Astrocyte (in vitro differentiated cells and primary cell): ENCODE measurements at regions not wholly inside any gene's neighbourhood (a gene's known extent, or its start where the extent isn't known, plus 50 kb on each side); places are given as distances from the start of the nearest gene placed in this dataset.
"Not testable (repeated sequence)": the region's sequence is repeated elsewhere in the genome, so short reads cannot be mapped to it uniquely, and the experiment has no call there.

Source experiments
- DNase-seq: peaks from one replicate; pipeline ENCODE4 v3.0.0-alpha.2; 2010; ENCODE audit warnings: low read depth
- FAIRE-seq: peaks from 2 replicates; lab custom pipeline; 2011; peaks lifted over from hg19 to GRCh38; lab: Jason Lieb, UNC
- H2AFZ ChIP-seq: 2 replicates; pipeline ENCODE4 v1.6.0; 2012; ENCODE audit warnings: low read depth, low read length, inconsistent platforms
- H3K27ac ChIP-seq: 2 replicates; pipeline ENCODE4 v1.5.1; 2011; ENCODE audit warnings: low read depth, low read length, inconsistent platforms
- H3K27me3 ChIP-seq: 2 replicates; pipeline ENCODE4 v1.6.0; 2011; ENCODE audit warnings: low read length, inconsistent platforms; ENCODE audit not compliant: insufficient read depth
- H3K36me3 ChIP-seq: 2 replicates; pipeline ENCODE4 v1.5.1; 2011; ENCODE audit warnings: low read length, inconsistent platforms; ENCODE audit not compliant: insufficient read depth
- H3K4me1 ChIP-seq: 2 replicates; pipeline ENCODE4 v1.5.1; 2011; ENCODE audit warnings: low read length, inconsistent platforms; ENCODE audit not compliant: insufficient read depth
- H3K4me2 ChIP-seq: 2 replicates; pipeline ENCODE4 v1.6.0; 2012; ENCODE audit warnings: low read length, inconsistent platforms
- H3K4me3 ChIP-seq: 2 replicates; pipeline ENCODE4 v1.5.1; 2011; ENCODE audit warnings: low read depth, mild to moderate bottlenecking, low read length, inconsistent platforms; ENCODE audit not compliant: insufficient read depth
- H3K79me2 ChIP-seq: 2 replicates; pipeline ENCODE4 v1.6.0; 2012; ENCODE audit warnings: mild to moderate bottlenecking, low read length, inconsistent platforms; ENCODE audit not compliant: insufficient read depth
- H3K9ac ChIP-seq: 2 replicates; pipeline ENCODE4 v1.6.0; 2012; ENCODE audit warnings: mild to moderate bottlenecking, low read length, inconsistent platforms
- H3K9me3 ChIP-seq: 2 replicates; pipeline ENCODE4 v1.5.1; 2012; ENCODE audit warnings: low read depth, mild to moderate bottlenecking, low read length, inconsistent platforms; ENCODE audit not compliant: insufficient read depth
- H4K20me1 ChIP-seq: 2 replicates; pipeline ENCODE4 v1.6.0; 2012; ENCODE audit warnings: low read length, inconsistent platforms; ENCODE audit not compliant: insufficient read depth
- H3K27ac Mint-ChIP-seq: one replicate; pipeline ENCODE4 v1.8.0; 2021; ENCODE audit warnings: mild to moderate bottlenecking, mixed read lengths; ENCODE audit not compliant: unreplicated experiment
- H3K27me3 Mint-ChIP-seq: one replicate; pipeline ENCODE4 v1.8.0; 2021; ENCODE audit warnings: low read depth, mixed read lengths; ENCODE audit not compliant: unreplicated experiment
- H3K36me3 Mint-ChIP-seq: one replicate; pipeline ENCODE4 v1.8.0; 2021; ENCODE audit warnings: low read depth, mixed read lengths; ENCODE audit not compliant: unreplicated experiment
- H3K4me1 Mint-ChIP-seq: one replicate; pipeline ENCODE4 v1.8.0; 2021; ENCODE audit warnings: low read depth, mixed read lengths; ENCODE audit not compliant: unreplicated experiment
- H3K4me3 Mint-ChIP-seq: one replicate; pipeline ENCODE4 v1.8.0; 2021; ENCODE audit warnings: mild to moderate bottlenecking, moderate library complexity, mixed read lengths; ENCODE audit not compliant: unreplicated experiment
- H3K9me3 Mint-ChIP-seq: one replicate; pipeline ENCODE4 v1.8.0; 2021; ENCODE audit warnings: mild to moderate bottlenecking, mixed read lengths; ENCODE audit not compliant: unreplicated experiment
- EZH2 ChIP-seq: IDR thresholded peaks from 2 replicates; pipeline ENCODE4 v1.6.1; 2012; ENCODE audit warnings: mild to moderate bottlenecking, low read length, inconsistent platforms; ENCODE audit not compliant: insufficient read depth
- TF ChIP-seq, protein P1 (sequence below): IDR thresholded peaks from 2 replicates; pipeline ENCODE4 v1.5.1; 2011; ENCODE audit warnings: low read depth, mild to moderate bottlenecking, inconsistent platforms, low read length, moderate library complexity; ENCODE audit not compliant: insufficient read depth

DNA sequence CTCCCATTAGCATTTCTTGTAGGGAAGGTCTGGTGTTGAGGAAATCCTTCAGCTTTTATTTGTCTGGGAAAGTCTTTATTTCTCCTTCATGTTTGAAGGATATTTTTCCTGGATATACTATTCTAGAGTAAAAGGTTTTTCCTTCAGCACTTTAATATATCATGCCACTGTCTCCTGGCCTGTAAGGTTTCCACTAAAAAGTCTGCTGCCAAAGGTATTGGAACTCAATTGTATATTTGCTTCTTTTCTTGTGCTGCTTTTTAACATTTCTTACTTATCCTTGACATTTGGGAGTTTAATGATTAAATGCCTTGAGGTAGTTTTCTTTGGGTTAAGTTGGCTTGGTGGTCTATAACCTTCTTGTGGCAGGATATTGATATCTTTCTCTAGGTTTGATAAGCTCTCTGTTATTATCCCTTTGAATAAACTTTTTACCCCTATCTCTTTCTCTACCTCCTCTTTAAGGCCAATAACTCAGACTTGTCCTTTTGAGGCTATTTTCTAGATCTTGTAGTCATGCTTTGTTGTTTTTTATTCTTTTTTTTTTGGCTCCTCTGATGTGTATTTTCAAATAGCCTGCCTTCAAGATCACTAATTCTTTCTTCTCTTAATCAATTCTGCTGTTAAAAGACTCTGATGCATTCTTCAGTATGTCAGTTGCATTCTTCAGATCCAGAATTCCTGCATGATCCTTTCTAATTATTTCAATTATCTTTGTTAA is 225.0 kb upstream of the ZNF217 start:
- Histone ChIP-seq H3K36me3 (no peaks in the 10 kb centered on the region), H2AFZ (no peak overlapping the region), H3K27ac (no peak overlapping the region), H3K27me3 (no peaks in the 10 kb centered on the region), H3K79me2 (no peaks in the 10 kb centered on the region), H3K4me1 (no peaks in the 10 kb centered on the region), H3K4me3 (no peak overlapping the region), H3K9ac (no peak overlapping the region), H3K9me3 (no peaks in the 10 kb centered on the region), H4K20me1 (no peaks in the 10 kb centered on the region), H3K4me2 (no peak overlapping the region)
- no peak for DNase-seq
- FAIRE-seq, result no peak
- TF ChIP-seq, protein P1, sequence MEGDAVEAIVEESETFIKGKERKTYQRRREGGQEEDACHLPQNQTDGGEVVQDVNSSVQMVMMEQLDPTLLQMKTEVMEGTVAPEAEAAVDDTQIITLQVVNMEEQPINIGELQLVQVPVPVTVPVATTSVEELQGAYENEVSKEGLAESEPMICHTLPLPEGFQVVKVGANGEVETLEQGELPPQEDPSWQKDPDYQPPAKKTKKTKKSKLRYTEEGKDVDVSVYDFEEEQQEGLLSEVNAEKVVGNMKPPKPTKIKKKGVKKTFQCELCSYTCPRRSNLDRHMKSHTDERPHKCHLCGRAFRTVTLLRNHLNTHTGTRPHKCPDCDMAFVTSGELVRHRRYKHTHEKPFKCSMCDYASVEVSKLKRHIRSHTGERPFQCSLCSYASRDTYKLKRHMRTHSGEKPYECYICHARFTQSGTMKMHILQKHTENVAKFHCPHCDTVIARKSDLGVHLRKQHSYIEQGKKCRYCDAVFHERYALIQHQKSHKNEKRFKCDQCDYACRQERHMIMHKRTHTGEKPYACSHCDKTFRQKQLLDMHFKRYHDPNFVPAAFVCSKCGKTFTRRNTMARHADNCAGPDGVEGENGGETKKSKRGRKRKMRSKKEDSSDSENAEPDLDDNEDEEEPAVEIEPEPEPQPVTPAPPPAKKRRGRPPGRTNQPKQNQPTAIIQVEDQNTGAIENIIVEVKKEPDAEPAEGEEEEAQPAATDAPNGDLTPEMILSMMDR, result no peak
- TF ChIP-seq EZH2, result no peak
- Mint-ChIP-seq H3K27ac (no peak overlapping the region), H3K4me3 (no peak overlapping the region), H3K36me3 (no peaks in the 10 kb centered on the region), H3K9me3 (peaks cover 12% of the 10 kb centered on the region), H3K27me3 (no peaks in the 10 kb centered on the region), H3K4me1 (no peaks in the 10 kb centered on the region)

DNA sequence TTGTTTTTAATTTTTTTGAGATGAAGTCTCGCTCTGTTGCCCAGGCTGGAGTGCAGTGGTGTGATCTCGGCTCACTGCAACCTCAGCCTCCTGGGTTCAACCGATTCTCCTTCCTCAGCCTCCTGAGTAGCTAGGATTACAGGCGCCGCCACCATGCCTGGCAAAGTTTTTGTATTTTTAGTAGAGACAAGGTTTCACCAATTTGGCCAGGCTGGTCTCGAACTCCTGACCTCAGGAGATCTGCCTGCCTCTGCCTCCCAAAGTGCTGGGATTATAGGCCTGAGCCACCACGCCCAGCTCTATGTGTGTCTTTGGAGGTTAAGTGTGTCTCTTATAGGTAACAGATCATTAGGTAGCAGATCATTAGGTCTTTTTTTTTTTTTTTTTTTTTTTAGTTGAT is 223.9 kb upstream of the ZNF217 start:
- DNase-seq, H2AFZ ChIP-seq, H3K4me3 ChIP-seq, H3K4me2 ChIP-seq, H3K9ac ChIP-seq, H3K4me1 ChIP-seq, H3K9me3 ChIP-seq, H4K20me1 ChIP-seq, H3K4me1 Mint-ChIP-seq, H3K9me3 Mint-ChIP-seq, H3K36me3 Mint-ChIP-seq, H3K27me3 ChIP-seq, FAIRE-seq, H3K36me3 ChIP-seq, H3K27ac Mint-ChIP-seq, H3K27ac ChIP-seq, H3K27me3 Mint-ChIP-seq, H3K79me2 ChIP-seq, H3K4me3 Mint-ChIP-seq: not testable (repeated sequence)

DNA sequence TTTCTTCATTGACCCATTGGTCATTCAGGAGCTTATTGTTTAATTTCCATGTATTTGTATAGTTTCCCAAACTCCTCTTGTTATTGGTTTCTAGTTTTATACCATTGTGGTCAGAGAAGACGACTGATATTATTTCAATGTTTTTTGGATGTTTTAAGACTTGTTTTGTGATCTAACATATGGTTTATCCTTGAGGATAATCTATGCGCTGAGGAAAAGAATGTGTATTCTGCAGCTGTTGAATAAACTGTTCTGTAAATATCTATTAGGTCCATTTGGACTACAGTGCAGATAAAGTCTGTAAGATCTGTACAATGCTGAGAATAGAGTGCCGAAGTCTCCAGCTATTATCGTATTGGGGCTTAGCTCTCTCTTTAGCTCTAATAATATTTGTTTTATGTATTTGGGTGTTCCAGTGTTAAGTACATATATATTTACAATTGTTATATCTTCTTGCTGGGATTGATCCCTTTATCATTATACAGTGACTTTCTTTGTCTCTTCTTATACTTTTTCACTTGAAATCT is 223.3 kb upstream of the ZNF217 start:
- no peaks in the 10 kb centered on the region for H3K36me3 Mint-ChIP-seq
- peaks cover 9% of the 10 kb centered on the region for H3K9me3 Mint-ChIP-seq
- H3K27me3 Mint-ChIP-seq, result no peaks in the 10 kb centered on the region

More for the DNA sequence above, 223.3 kb upstream of the ZNF217 start:
- H3K27ac ChIP-seq, result no peak overlapping the region
- no peak overlapping the region for H3K4me3 ChIP-seq
- TF ChIP-seq EZH2, result no peak
- TF ChIP-seq, protein P1, result no peak
- H3K9ac ChIP-seq, result no peak overlapping the region
- no peaks in the 10 kb centered on the region for H4K20me1 ChIP-seq
- no peaks in the 10 kb centered on the region for H3K79me2 ChIP-seq
- no peaks in the 10 kb centered on the region for H3K27me3 ChIP-seq
- H2AFZ ChIP-seq, result no peak overlapping the region
- no peak overlapping the region for H3K4me2 ChIP-seq
- H3K4me1 ChIP-seq, result no peaks in the 10 kb centered on the region
- DNase-seq, result no peak
- H3K27ac Mint-ChIP-seq, result no peak overlapping the region
- H3K4me3 Mint-ChIP-seq, result no peak overlapping the region
- H3K4me1 Mint-ChIP-seq, result no peaks in the 10 kb centered on the region
- H3K9me3 ChIP-seq, result no peaks in the 10 kb centered on the region
- H3K36me3 ChIP-seq, result no peaks in the 10 kb centered on the region
- FAIRE-seq, result no peak
